Loucy (cell line): ENCODE measurements at regions not wholly inside any gene's neighbourhood (a gene's known extent, or its start where the extent isn't known, plus 50 kb on each side); places are given as distances from the start of the nearest gene placed in this dataset.

Experiments used
- H2AFZ ChIP-seq: fragments of 200-600 bp; sonication (generic); 2 replicates; pipeline ENCODE4 v1.6.0; 2016; ENCODE audit warnings: antibody characterized with exemption, mild to moderate bottlenecking, low read length, moderate library complexity
- H3F3A ChIP-seq: fragments of 200-600 bp; 2 replicates; pipeline ENCODE4 v1.6.0; 2016; ENCODE audit warnings: antibody characterized with exemption, low read depth, mild to moderate bottlenecking
- H3K27me3 ChIP-seq: fragments of 200-600 bp; sonication (generic); 2 replicates; pipeline ENCODE4 v1.6.1; 2014; ENCODE audit warnings: low read length, mild to moderate bottlenecking; ENCODE audit not compliant: insufficient read depth, poor library complexity, severe bottlenecking
- H3K36me3 ChIP-seq: fragments of 200-600 bp; sonication (generic); 2 replicates; pipeline ENCODE4 v1.6.1; 2016; ENCODE audit warnings: low read length; ENCODE audit not compliant: insufficient read depth
- H3K4me1 ChIP-seq: fragments of 200-600 bp; sonication (generic); 2 replicates; pipeline ENCODE4 v1.5.1; 2014; ENCODE audit warnings: low read length, mild to moderate bottlenecking; ENCODE audit not compliant: insufficient read depth, poor library complexity, severe bottlenecking
- H3K4me2 ChIP-seq: fragments of 200-600 bp; sonication (generic); 2 replicates; pipeline ENCODE4 v1.6.0; 2014; ENCODE audit warnings: antibody characterized with exemption, low read length, low read depth, mild to moderate bottlenecking; ENCODE audit not compliant: poor library complexity, severe bottlenecking
- H3K4me3 ChIP-seq: fragments of 200-600 bp; sonication (generic); 2 replicates; pipeline ENCODE4 v1.5.1; 2014; ENCODE audit warnings: low read length, mild to moderate bottlenecking, mixed read lengths; ENCODE audit not compliant: poor library complexity, severe bottlenecking
- H3K79me2 ChIP-seq: fragments of 200-600 bp; sonication (generic); 2 replicates; pipeline ENCODE4 v1.6.1; 2014; ENCODE audit warnings: low read length; ENCODE audit not compliant: insufficient read depth
- H3K9ac ChIP-seq: fragments of 200-600 bp; sonication (generic); 2 replicates; pipeline ENCODE4 v1.6.0; 2014; ENCODE audit warnings: mild to moderate bottlenecking, low read depth, low read length, moderate library complexity; ENCODE audit not compliant: poor library complexity, severe bottlenecking
- H3K9me2 ChIP-seq: fragments of 200-600 bp; sonication (generic); replicated peaks from 2 replicates; pipeline ENCODE4 v1.6.1; 2016; ENCODE audit warnings: low read depth, low read length, mixed read lengths
- H3K9me3 ChIP-seq: fragments of 200-600 bp; sonication (generic); 2 replicates; pipeline ENCODE4 v1.6.1; 2014; ENCODE audit warnings: mild to moderate bottlenecking, antibody characterized with exemption, low read length, low read depth; ENCODE audit not compliant: insufficient read depth
- H4K20me1 ChIP-seq: fragments of 200-600 bp; sonication (generic); 2 replicates; pipeline ENCODE4 v1.6.0; 2014; ENCODE audit warnings: antibody characterized with exemption, low read length, mild to moderate bottlenecking; ENCODE audit not compliant: insufficient read depth, poor library complexity, severe bottlenecking
- CTCF ChIP-seq: fragments of 200-600 bp; sonication (generic); conservative IDR thresholded peaks from 2 replicates; pipeline ENCODE4 v1.5.1; 2014; ENCODE audit warnings: mild to moderate bottlenecking, antibody characterized with exemption, low read length
- EZH2phosphoT487 ChIP-seq: fragments of 200-600 bp; IDR thresholded peaks from 2 replicates; pipeline ENCODE4 v1.6.1; 2018; ENCODE audit warnings: antibody characterized with exemption, mild to moderate bottlenecking, moderate library complexity, borderline replicate concordance

GRCh38 chr2:216967889-216968288 lies 108.0 kb upstream of the TNP1 start:
- Histone ChIP-seq H3K27me3 (no peaks in the 10 kb centered on the region), H3K9me2 (no peaks in the 10 kb centered on the region), H3K9ac (no peak overlapping the region), H3K4me1 (no peaks in the 10 kb centered on the region), H3K4me2 (no peak overlapping the region), H3K36me3 (no peaks in the 10 kb centered on the region), H4K20me1 (no peaks in the 10 kb centered on the region), H3K4me3 (no peak overlapping the region), H3K79me2 (no peaks in the 10 kb centered on the region), H3F3A (no peaks in the 10 kb centered on the region), H2AFZ (no peak overlapping the region), H3K9me3 (no peaks in the 10 kb centered on the region)
- no peak for TF ChIP-seq CTCF
- no peak for TF ChIP-seq EZH2phosphoT487

- Histone ChIP-seq H3F3A (no peaks in the 10 kb centered on the region), H2AFZ (no peak overlapping the region), H3K4me2 (no peak overlapping the region), H3K9ac (no peak overlapping the region), H3K9me2 (no peaks in the 10 kb centered on the region), H3K27me3 (no peaks in the 10 kb centered on the region), H3K79me2 (no peaks in the 10 kb centered on the region), H3K9me3 (no peaks in the 10 kb centered on the region), H4K20me1 (no peaks in the 10 kb centered on the region), H3K4me3 (no peak overlapping the region), H3K4me1 (no peaks in the 10 kb centered on the region), H3K36me3 (no peaks in the 10 kb centered on the region)
- TF ChIP-seq CTCF, result no peak
- TF ChIP-seq EZH2phosphoT487, result no peak
These were observed 100.9 kb upstream of the TNP1 start for GRCh38 chr2:216960671-216961268.

- Histone ChIP-seq H2AFZ (no peak overlapping the region), H3K79me2 (no peaks in the 10 kb centered on the region), H3K4me1 (no peaks in the 10 kb centered on the region), H3K36me3 (no peaks in the 10 kb centered on the region), H3F3A (no peaks in the 10 kb centered on the region), H3K9me2 (no peaks in the 10 kb centered on the region), H3K4me3 (no peak overlapping the region), H3K9me3 (0 out of 2 replicates have a peak, but pooled peaks cover 5% of the 10 kb centered on the region), H3K27me3 (no peaks in the 10 kb centered on the region), H3K4me2 (no peak overlapping the region), H4K20me1 (no peaks in the 10 kb centered on the region), H3K9ac (no peak overlapping the region)
- TF ChIP-seq CTCF (no peak), EZH2phosphoT487 (no peak)
These were observed 99.6 kb upstream of the TNP1 start for GRCh38 chr2:216959433-216959832.
